ENCODE measurements at regions not wholly inside any gene's neighbourhood (a gene's known extent, or its start where the extent isn't known, plus 50 kb on each side); places are given as distances from the start of the nearest gene placed in this dataset.

GRCh38 chr13:63190219-63190618, 1774.6 kb upstream of the PCDH20 start:
- TF ChIP-seq YY1 (IDR thresholded peaks at IDR 0.05; ENCODE audit: insufficient read depth, insufficient read length), result no peak
- H3K4me1 ChIP-seq (ENCODE audit: insufficient read depth, insufficient read length), result no peaks in the 10 kb centered on the region
- H3K9ac ChIP-seq (ENCODE audit: insufficient read length, low read depth), result no peak overlapping the region
- no peaks in the 10 kb centered on the region for H3K36me3 ChIP-seq (ENCODE audit: insufficient read depth, insufficient read length, low read length)
- no peaks in the 10 kb centered on the region for H3K9me3 ChIP-seq (ENCODE audit: insufficient read depth, low read length)
- H3K27me3 ChIP-seq (ENCODE audit: insufficient read depth, insufficient read length), result no peaks in the 10 kb centered on the region
- no peak for DNase-seq (ENCODE audit: low read depth, low spot score)
- H3K4me3 ChIP-seq (ENCODE audit: insufficient read length, low read depth), result no peak overlapping the region

- Histone ChIP-seq H3K4me1 (ENCODE audit: insufficient read depth, insufficient read length) (no peaks in the 10 kb centered on the region), H3K9me3 (ENCODE audit: insufficient read depth, low read length) (no peaks in the 10 kb centered on the region), H3K27me3 (ENCODE audit: insufficient read depth, insufficient read length) (no peaks in the 10 kb centered on the region), H3K4me3 (ENCODE audit: insufficient read length, low read depth) (no peak overlapping the region), H3K9ac (ENCODE audit: insufficient read length, low read depth) (no peak overlapping the region), H3K36me3 (ENCODE audit: insufficient read depth, insufficient read length, low read length) (no peaks in the 10 kb centered on the region)
- no peak for DNase-seq (ENCODE audit: low read depth, low spot score)
- TF ChIP-seq SUZ12 (IDR thresholded peaks at IDR 0.05; ENCODE audit: extremely low read depth, insufficient read depth, insufficient read length) (no peak), ZNF274 (IDR thresholded peaks at IDR 0.05; ENCODE audit: low read depth, low read length) (no peak), YY1 (IDR thresholded peaks at IDR 0.05; ENCODE audit: insufficient read depth, insufficient read length) (no peak)
Observed at GRCh38 chr13:63189712-63190111, 1774.1 kb upstream of the PCDH20 start.

GRCh38 chr13:63184693-63185092, 1769.0 kb upstream of the PCDH20 start:
- no peak overlapping the region for H3K4me3 ChIP-seq (ENCODE audit: insufficient read length, low read depth)
- no peak overlapping the region for H3K9ac ChIP-seq (ENCODE audit: insufficient read length, low read depth)
- no peaks in the 10 kb centered on the region for H3K4me1 ChIP-seq (ENCODE audit: insufficient read depth, insufficient read length)
- no peaks in the 10 kb centered on the region for H3K9me3 ChIP-seq (ENCODE audit: insufficient read depth, low read length)
- TF ChIP-seq YY1 (IDR thresholded peaks at IDR 0.05; ENCODE audit: insufficient read depth, insufficient read length) (no peak), ZNF274 (IDR thresholded peaks at IDR 0.05; ENCODE audit: low read depth, low read length) (no peak), SUZ12 (IDR thresholded peaks at IDR 0.05; ENCODE audit: extremely low read depth, insufficient read depth, insufficient read length) (no peak)
- no peaks in the 10 kb centered on the region for H3K27me3 ChIP-seq (ENCODE audit: insufficient read depth, insufficient read length)
- H3K36me3 ChIP-seq (ENCODE audit: insufficient read depth, insufficient read length, low read length), result no peaks in the 10 kb centered on the region
- DNase-seq (ENCODE audit: low read depth, low spot score), result peak; percentile 47

GRCh38 chr13:63175536-63175935, 1759.9 kb upstream of the PCDH20 start:
- DNase-seq (ENCODE audit: low read depth, low spot score), result no peak
- Histone ChIP-seq H3K36me3 (ENCODE audit: insufficient read depth, insufficient read length, low read length) (no peaks in the 10 kb centered on the region), H3K4me3 (ENCODE audit: insufficient read length, low read depth) (no peak overlapping the region), H3K4me1 (ENCODE audit: insufficient read depth, insufficient read length) (no peaks in the 10 kb centered on the region), H3K9ac (ENCODE audit: insufficient read length, low read depth) (no peak overlapping the region), H3K27me3 (ENCODE audit: insufficient read depth, insufficient read length) (no peaks in the 10 kb centered on the region), H3K9me3 (ENCODE audit: insufficient read depth, low read length) (no peaks in the 10 kb centered on the region)
- TF ChIP-seq ZNF274 (IDR thresholded peaks at IDR 0.05; ENCODE audit: low read depth, low read length) (no peak), SUZ12 (IDR thresholded peaks at IDR 0.05; ENCODE audit: extremely low read depth, insufficient read depth, insufficient read length) (no peak)

GRCh38 chr13:63167699-63168337, 1752.2 kb upstream of the PCDH20 start:
- Histone ChIP-seq H3K4me3 (ENCODE audit: insufficient read length, low read depth) (no peak overlapping the region), H3K9me3 (ENCODE audit: insufficient read depth, low read length) (no peaks in the 10 kb centered on the region), H3K36me3 (ENCODE audit: insufficient read depth, insufficient read length, low read length) (no peaks in the 10 kb centered on the region), H3K27me3 (ENCODE audit: insufficient read depth, insufficient read length) (no peaks in the 10 kb centered on the region), H3K4me1 (ENCODE audit: insufficient read depth, insufficient read length) (no peaks in the 10 kb centered on the region), H3K9ac (ENCODE audit: insufficient read length, low read depth) (no peak overlapping the region)
- no peak for DNase-seq (ENCODE audit: low read depth, low spot score)
- TF ChIP-seq SUZ12 (IDR thresholded peaks at IDR 0.05; ENCODE audit: extremely low read depth, insufficient read depth, insufficient read length) (no peak), YY1 (IDR thresholded peaks at IDR 0.05; ENCODE audit: insufficient read depth, insufficient read length) (no peak), ZNF274 (IDR thresholded peaks at IDR 0.05; ENCODE audit: low read depth, low read length) (no peak)

GRCh38 chr13:63166345-63166744, 1750.7 kb upstream of the PCDH20 start:
- TF ChIP-seq YY1 (IDR thresholded peaks at IDR 0.05; ENCODE audit: insufficient read depth, insufficient read length), result no peak
- TF ChIP-seq SUZ12 (IDR thresholded peaks at IDR 0.05; ENCODE audit: extremely low read depth, insufficient read depth, insufficient read length), result no peak
- TF ChIP-seq ZNF274 (IDR thresholded peaks at IDR 0.05; ENCODE audit: low read depth, low read length), result no peak
- Histone ChIP-seq H3K9ac (ENCODE audit: insufficient read length, low read depth) (no peak overlapping the region), H3K4me1 (ENCODE audit: insufficient read depth, insufficient read length) (no peaks in the 10 kb centered on the region), H3K36me3 (ENCODE audit: insufficient read depth, insufficient read length, low read length) (no peaks in the 10 kb centered on the region), H3K27me3 (ENCODE audit: insufficient read depth, insufficient read length) (no peaks in the 10 kb centered on the region), H3K4me3 (ENCODE audit: insufficient read length, low read depth) (no peak overlapping the region), H3K9me3 (ENCODE audit: insufficient read depth, low read length) (no peaks in the 10 kb centered on the region)
- DNase-seq (ENCODE audit: low read depth, low spot score), result no peak

GRCh38 chr13:63163903-63164302, 1748.3 kb upstream of the PCDH20 start:
- Histone ChIP-seq H3K36me3 (ENCODE audit: insufficient read depth, insufficient read length, low read length) (no peaks in the 10 kb centered on the region), H3K27me3 (ENCODE audit: insufficient read depth, insufficient read length) (no peaks in the 10 kb centered on the region), H3K9me3 (ENCODE audit: insufficient read depth, low read length) (no peaks in the 10 kb centered on the region), H3K4me1 (ENCODE audit: insufficient read depth, insufficient read length) (no peaks in the 10 kb centered on the region), H3K4me3 (ENCODE audit: insufficient read length, low read depth) (no peak overlapping the region), H3K9ac (ENCODE audit: insufficient read length, low read depth) (no peak overlapping the region)
- DNase-seq (ENCODE audit: low read depth, low spot score), result no peak
- no peak for TF ChIP-seq ZNF274 (IDR thresholded peaks at IDR 0.05; ENCODE audit: low read depth, low read length)
- no peak for TF ChIP-seq YY1 (IDR thresholded peaks at IDR 0.05; ENCODE audit: insufficient read depth, insufficient read length)
- TF ChIP-seq SUZ12 (IDR thresholded peaks at IDR 0.05; ENCODE audit: extremely low read depth, insufficient read depth, insufficient read length), result no peak
